IPS DF 4.7 (cell line): ENCODE measurements at regions not wholly inside any gene's neighbourhood (a gene's known extent, or its start where the extent isn't known, plus 50 kb on each side); places are given as distances from the start of the nearest gene placed in this dataset.

Source experiments
- DNase-seq: peaks from one replicate; pipeline ENCODE4 v3.0.0-alpha.2; 2013; ENCODE audit warnings: low spot score; ENCODE audit errors: extremely low read depth

- no peak for DNase-seq
Measured at GRCh38 chr3:103752986-103753385, 1318.2 kb downstream of the ZPLD1 start.

DNA sequence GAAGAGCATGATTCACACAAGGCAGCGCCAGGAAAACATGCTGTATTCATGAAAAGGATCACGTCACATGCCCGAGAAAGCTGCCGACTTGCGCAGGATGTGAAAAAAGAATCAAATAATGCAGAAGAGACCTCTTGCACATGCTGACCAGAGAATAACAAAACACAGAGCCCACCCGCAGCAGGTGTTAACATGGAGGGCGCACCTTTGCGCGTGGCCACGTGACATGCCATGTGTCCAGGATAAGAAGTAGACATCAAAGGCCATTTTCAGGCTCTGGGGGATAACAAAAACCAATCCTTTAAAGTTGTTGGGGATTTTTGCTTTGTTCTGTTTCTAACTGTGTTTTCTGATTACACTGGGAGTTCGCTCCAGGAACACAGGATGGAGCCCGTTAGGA is 1332.8 kb downstream of the ZPLD1 start:
- no peak for DNase-seq

DNA sequence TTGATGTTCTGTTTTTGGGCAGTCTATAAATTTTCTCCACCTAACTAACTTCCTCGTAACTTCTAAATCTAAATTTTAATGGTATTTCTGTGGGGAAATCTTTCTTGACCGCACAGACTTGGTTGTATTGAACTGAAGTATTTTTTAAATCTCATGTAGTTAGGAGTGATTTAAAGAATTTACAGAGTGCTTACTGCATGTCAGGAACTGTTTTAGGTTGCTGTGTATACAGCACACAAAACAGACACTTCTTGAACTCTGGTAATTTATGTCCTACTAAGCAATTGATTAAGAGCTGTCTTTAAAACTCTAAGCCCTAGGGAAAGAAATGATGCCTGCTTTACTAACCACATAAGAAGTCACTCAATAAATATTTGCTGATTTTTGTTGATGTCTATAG is 1350.2 kb downstream of the ZPLD1 start:
- DNase-seq, result no peak

DNA sequence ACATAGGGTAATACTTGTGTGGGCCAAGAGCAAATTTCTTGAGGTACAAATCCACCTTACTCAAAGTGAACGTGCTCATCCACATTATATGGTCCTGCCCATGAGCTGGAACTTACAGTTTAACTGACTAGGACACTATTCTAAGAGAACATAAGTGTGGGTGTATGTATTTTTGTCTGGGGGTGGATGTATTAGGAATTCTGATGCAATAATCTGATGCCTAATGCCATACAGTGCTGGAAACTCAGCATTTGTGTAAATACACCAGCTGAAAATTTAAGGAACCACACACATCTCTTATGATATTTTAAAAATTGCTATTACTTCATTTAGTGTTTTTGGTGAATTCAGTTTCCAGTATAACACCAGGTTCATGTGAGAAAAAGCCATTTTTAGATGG is 1350.7 kb downstream of the ZPLD1 start:
- no peak for DNase-seq

- DNase-seq, result no peak
Measured at GRCh38 chr3:103786296-103786695, 1351.5 kb downstream of the ZPLD1 start.

- DNase-seq, result no peak
Measured at GRCh38 chr3:103787164-103787871, 1352.5 kb downstream of the ZPLD1 start.

GRCh38 chr3:103787879-103788278 is 1353.1 kb downstream of the ZPLD1 start:
- DNase-seq, result no peak

DNA sequence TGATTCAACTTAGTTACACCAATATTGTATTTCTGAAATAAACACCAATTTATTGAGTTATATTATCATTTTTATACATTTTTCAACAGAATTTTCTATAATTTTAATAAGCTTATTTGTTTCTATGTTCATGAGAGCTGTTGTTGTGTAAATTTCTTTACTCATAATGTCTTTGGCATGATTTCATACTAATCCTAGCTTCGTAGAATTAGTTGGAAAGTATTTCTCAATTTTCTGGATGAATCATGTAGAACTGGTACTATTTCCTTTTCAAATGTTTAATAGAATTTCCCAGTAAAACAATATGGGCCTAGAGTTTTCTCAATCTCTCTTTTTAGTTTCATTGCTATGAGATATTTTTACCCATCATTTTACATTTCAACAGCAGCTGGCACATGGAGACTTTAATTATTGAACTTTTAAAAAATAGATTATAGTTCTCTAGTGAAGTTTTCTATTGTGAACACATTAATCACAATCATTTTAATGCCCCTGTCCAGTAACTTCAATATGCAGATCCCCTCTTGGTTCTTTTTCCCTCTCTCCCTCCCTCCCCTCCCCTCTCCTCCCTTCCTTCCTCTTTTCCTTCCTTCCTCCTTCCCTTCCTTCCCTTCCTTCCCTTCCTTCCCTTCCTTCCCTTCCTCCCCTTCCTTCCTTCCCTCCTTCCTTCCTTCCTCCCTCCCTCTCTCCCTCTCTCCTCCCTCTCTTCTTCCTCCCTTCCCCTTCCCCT is 1357.1 kb downstream of the ZPLD1 start:
- no peak for DNase-seq

DNA sequence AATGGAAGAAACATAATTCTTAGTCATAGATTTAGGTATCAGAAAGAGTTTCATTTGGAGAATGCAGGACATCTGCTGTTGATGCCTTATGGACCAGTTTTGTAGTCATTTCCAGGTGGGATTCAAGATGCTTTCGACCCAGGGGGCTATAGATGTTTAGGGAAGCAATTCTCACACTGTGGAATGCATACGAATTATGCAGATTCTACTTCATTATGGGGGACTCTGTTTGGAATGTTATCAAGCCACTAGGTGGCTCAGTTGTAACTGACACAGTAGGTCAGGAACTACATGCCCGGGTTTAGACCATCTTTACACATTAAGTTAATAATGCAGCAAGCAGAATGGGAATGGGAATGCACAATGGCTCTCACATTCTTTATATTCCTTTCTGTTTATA is 1359.8 kb downstream of the ZPLD1 start:
- no peak for DNase-seq

- no peak for DNase-seq
Measured at GRCh38 chr3:103796068-103796467, 1361.3 kb downstream of the ZPLD1 start.

- DNase-seq, result no peak
Measured at GRCh38 chr3:103803787-103804186, 1369.0 kb downstream of the ZPLD1 start.

- no peak for DNase-seq
Measured at GRCh38 chr3:103810167-103810566, 1375.4 kb downstream of the ZPLD1 start.

- no peak for DNase-seq
Measured at GRCh38 chr3:103813955-103814354, 1379.1 kb downstream of the ZPLD1 start.

GRCh38 chr3:103818398-103818797 is 1383.6 kb downstream of the ZPLD1 start:
- no peak for DNase-seq

GRCh38 chr3:103818800-103819199 is 1384.0 kb downstream of the ZPLD1 start:
- DNase-seq, result no peak

DNA sequence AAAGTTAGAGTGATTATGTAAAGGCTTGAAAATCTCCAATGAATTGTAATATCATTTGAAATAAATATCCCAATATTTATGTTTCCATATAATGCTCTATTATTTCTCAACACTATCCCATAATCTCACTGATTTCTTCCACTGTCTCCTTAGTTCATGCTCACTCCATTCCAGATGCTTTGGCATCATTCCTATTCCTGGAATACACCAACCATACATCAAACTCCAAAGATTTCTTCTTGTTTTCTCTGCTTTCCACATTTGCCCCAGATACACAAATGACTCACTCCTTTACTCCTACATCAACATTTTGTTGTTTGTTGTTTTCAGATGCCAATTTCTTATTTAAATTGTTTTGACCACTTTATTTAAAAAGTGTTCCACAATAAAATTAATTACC is 1390.8 kb downstream of the ZPLD1 start:
- no peak for DNase-seq

DNA sequence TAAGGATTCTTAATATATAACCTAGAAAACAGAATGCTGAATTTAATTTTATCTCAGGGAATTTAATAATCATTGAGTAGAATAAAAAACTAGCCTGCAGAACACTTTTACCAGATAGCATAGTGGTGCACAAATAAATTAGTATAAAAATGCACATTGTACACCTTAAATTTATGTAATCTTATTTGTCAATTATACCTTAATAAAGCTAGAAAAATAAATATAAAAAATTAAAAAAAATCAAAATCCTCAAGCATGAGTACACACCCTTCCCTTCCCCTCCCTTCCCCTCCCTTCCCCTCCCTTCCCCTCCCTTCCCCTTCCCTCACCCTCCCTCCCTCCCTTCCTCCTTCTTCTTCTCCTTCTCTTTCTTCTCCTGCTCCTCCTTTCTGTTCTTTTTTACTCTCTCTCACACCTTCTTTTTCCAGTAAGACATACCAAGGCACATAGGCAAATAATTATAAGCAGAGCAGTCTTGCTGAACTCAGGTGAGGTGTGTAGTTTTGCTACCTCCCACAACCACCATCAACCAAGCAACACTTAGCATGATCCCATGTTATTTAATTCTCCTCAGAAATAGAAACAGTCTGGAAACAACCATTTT is 1395.0 kb downstream of the ZPLD1 start:
- DNase-seq, result no peak

DNA sequence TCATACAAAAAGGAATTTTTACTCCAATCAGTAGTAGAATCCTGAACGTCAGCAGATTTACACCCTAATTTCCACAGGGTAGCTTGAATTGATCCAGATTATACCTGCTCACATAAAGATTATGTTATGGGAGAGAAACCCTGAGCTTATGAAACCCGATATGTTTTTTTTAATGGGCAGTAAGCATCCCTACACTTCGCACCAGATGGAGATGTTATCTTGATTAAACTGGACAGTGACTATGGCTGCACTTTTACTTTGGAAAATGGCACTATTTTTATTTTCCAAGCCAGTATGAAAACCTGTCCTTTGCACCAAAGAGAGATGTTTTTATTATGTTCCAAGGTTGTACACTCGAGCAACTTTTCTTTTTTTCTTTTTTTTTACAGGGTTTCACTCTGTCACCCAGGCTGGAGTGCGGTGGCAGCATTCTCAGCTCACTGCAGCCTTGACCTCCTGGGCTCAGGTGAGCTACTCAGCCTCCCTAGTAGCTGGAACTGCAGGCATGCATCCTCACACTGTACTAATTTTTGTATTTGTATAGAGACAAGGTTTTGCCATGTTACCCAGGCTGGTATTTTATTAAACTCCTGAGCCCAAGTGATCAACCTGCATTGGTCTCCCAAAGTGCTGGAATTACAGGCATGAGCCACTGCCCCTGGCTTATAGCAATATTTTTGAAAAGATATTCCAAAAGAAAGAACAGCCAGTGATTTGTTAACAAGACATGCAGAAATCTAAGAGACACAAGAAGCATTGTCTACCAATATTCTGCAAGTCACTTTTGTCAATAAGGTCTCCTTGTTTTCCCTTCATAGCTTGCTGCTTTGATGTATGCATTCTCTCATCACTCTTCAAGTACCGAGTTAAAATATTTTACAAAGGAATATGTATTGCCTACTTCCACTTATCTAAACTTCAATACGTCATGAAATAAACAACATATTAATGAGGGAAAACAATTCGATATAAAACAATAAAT is 1412.6 kb downstream of the ZPLD1 start:
- no peak for DNase-seq

GRCh38 chr3:103851793-103852192 is 1417.0 kb downstream of the ZPLD1 start:
- no peak for DNase-seq

- no peak for DNase-seq
Measured at GRCh38 chr3:103862415-103862814, 1427.6 kb downstream of the ZPLD1 start.

DNA sequence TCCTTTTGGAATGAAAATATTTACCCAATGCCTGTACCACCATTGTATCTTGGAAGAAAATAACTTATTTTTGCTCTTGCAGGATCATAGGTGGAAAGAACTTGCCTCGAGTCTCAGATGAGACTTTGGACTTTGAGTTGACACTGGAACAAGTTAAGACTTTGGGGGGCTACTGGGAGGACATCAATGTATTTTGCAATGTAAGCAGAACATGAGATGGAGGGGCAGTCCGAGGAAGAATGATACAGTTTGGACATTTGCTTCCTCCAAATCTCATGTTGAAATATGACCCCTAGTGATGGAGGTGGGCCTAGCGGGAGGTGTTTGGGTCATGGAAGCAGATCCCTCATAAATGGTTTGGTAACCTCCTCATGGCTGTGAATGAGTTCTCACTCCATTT is 1428.6 kb downstream of the ZPLD1 start:
- DNase-seq, result no peak
